ENCODE measurements at regions not wholly inside any gene's neighbourhood (a gene's known extent, or its start where the extent isn't known, plus 50 kb on each side); places are given as distances from the start of the nearest gene placed in this dataset.

GRCh38 chr12:114779186-114779585, 95.2 kb upstream of the TBX3 start:
- TF ChIP-seq RAD21 (IDR thresholded peaks at IDR 0.05; ENCODE audit: low read depth) (no peak), MAX (IDR thresholded peaks at IDR 0.05) (no peak), FOXM1 (IDR thresholded peaks at IDR 0.05; ENCODE audit: borderline replicate concordance, low read depth) (no peak), ZBTB7A (IDR thresholded peaks at IDR 0.05; ENCODE audit: low read depth) (no peak), CREB1 (IDR thresholded peaks at IDR 0.05; ENCODE audit: low read depth) (no peak), TCF12 (IDR thresholded peaks at IDR 0.05; ENCODE audit: low read depth) (no peak), YY1 (IDR thresholded peaks at IDR 0.05; ENCODE audit: low read depth) (no peak), TAF1 (IDR thresholded peaks at IDR 0.05; ENCODE audit: low read depth) (no peak), TEAD4 (IDR thresholded peaks at IDR 0.05) (no peak), CEBPB (IDR thresholded peaks at IDR 0.05) (no peak), EP300 (IDR thresholded peaks at IDR 0.05; ENCODE audit: borderline replicate concordance) (no peak), EGR1 (IDR thresholded peaks at IDR 0.05) (no peak), USF1 (IDR thresholded peaks at IDR 0.05) (no peak)

- no peak for TF ChIP-seq CEBPB (IDR thresholded peaks at IDR 0.05)
- no peak for TF ChIP-seq TAF1 (IDR thresholded peaks at IDR 0.05; ENCODE audit: low read depth)
- TF ChIP-seq YY1 (IDR thresholded peaks at IDR 0.05; ENCODE audit: low read depth) = no peak
- no peak for TF ChIP-seq USF1 (IDR thresholded peaks at IDR 0.05)
- TF ChIP-seq MAX (IDR thresholded peaks at IDR 0.05) = no peak
- TF ChIP-seq TEAD4 (IDR thresholded peaks at IDR 0.05) = no peak
- no peak for TF ChIP-seq NFIC (IDR thresholded peaks at IDR 0.05)
- TF ChIP-seq EP300 (IDR thresholded peaks at IDR 0.05; ENCODE audit: borderline replicate concordance) = no peak
- no peak for TF ChIP-seq RAD21 (IDR thresholded peaks at IDR 0.05; ENCODE audit: low read depth)
- no peak for TF ChIP-seq ZBTB7A (IDR thresholded peaks at IDR 0.05; ENCODE audit: low read depth)
- TF ChIP-seq CREB1 (IDR thresholded peaks at IDR 0.05; ENCODE audit: low read depth) = no peak
- no peak for TF ChIP-seq REST (IDR thresholded peaks at IDR 0.05; ENCODE audit: low read depth)
- no peak for TF ChIP-seq FOXM1 (IDR thresholded peaks at IDR 0.05; ENCODE audit: borderline replicate concordance, low read depth)
- no peak for TF ChIP-seq EGR1 (IDR thresholded peaks at IDR 0.05)
- TF ChIP-seq TCF12 (IDR thresholded peaks at IDR 0.05; ENCODE audit: low read depth) = no peak
These were observed 92.9 kb upstream of the TBX3 start for GRCh38 chr12:114776731-114777442.

DNA sequence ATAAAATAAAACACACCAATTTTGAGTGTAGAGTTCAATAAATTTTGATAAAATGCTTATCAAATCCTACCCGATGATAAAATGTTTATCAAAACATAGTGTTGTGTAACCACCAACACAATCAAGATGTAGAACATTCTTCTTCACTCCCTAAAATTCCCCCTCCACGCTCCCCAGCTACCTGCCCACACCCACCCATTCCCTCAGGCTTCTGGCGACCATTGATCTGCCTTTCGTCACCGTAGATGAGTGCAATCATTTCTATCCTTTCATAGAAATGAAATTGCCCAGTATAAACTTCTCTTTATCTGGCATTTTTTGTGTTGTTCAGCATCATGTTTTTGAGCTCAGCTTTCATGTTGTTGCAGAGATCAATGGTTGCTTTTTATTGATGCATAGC, 90.7 kb upstream of the TBX3 start:
- TF ChIP-seq ZBTB7A (IDR thresholded peaks at IDR 0.05; ENCODE audit: low read depth) (no peak), FOXM1 (IDR thresholded peaks at IDR 0.05; ENCODE audit: borderline replicate concordance, low read depth) (no peak), NFIC (IDR thresholded peaks at IDR 0.05) (no peak), MAX (IDR thresholded peaks at IDR 0.05) (no peak), CEBPB (IDR thresholded peaks at IDR 0.05) (no peak), USF1 (IDR thresholded peaks at IDR 0.05) (no peak), YY1 (IDR thresholded peaks at IDR 0.05; ENCODE audit: low read depth) (no peak), EGR1 (IDR thresholded peaks at IDR 0.05) (no peak), TEAD4 (IDR thresholded peaks at IDR 0.05) (no peak), REST (IDR thresholded peaks at IDR 0.05; ENCODE audit: low read depth) (no peak), RAD21 (IDR thresholded peaks at IDR 0.05; ENCODE audit: low read depth) (no peak), TCF12 (IDR thresholded peaks at IDR 0.05; ENCODE audit: low read depth) (no peak), EP300 (IDR thresholded peaks at IDR 0.05; ENCODE audit: borderline replicate concordance) (no peak)

- no peak for TF ChIP-seq TAF1 (IDR thresholded peaks at IDR 0.05; ENCODE audit: low read depth)
- TF ChIP-seq MAX (IDR thresholded peaks at IDR 0.05) = no peak
- TF ChIP-seq CEBPB (IDR thresholded peaks at IDR 0.05) = no peak
- no peak for TF ChIP-seq REST (IDR thresholded peaks at IDR 0.05; ENCODE audit: low read depth)
- no peak for TF ChIP-seq TEAD4 (IDR thresholded peaks at IDR 0.05)
- TF ChIP-seq EGR1 (IDR thresholded peaks at IDR 0.05) = no peak
These were observed 90.2 kb upstream of the TBX3 start for GRCh38 chr12:114774197-114774596.
